ENCODE measurements at regions not wholly inside any gene's neighbourhood (a gene's known extent, or its start where the extent isn't known, plus 50 kb on each side); places are given as distances from the start of the nearest gene placed in this dataset.
A peak's percentile ranks its signal among the peaks of the same experiment; 100 is the strongest.

DNA sequence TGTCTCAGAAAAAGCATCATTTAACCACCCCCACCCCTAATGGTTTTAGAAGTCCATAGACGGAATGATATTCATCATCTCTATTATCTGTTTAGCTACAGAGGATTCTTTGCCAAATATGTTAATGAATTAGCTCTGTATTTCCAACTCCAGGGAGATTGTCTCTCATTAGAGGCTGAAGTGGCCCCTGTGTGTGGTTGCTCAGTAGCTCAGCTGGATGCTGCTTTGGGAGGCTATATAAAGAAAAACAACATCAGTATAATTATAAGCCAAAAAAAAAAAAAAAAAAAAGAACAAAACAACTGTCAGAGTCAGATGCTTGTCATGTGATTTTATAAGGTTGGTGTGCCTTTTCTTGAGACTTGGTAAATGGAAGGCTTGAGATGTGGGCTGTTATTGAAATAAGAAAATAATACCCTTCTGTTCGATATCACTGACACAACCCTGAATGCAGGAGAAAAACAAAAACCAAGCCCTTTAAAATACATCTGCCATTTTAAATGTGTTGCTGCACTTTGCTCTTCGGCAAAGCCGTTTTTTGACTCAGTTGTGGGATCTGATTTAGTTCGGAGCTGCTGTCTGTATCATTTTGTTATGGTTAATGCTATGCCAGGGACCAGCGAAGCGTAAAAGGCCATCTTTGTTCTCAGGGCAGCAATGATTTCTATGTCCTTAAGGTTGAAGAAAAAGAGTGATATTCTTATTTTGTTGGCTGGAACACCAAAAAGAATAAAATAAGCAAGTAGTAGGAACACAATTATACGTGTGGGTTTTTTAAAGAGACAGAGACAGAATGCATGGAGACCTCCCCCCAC lies 422.6 kb downstream of the QKI start:
- intact Hi-C loops (cut with DNase I), result no loop called here
- DNase-seq (no peak), ATAC-seq (ENCODE audit: poor library complexity) (peak; percentile 9)

DNA sequence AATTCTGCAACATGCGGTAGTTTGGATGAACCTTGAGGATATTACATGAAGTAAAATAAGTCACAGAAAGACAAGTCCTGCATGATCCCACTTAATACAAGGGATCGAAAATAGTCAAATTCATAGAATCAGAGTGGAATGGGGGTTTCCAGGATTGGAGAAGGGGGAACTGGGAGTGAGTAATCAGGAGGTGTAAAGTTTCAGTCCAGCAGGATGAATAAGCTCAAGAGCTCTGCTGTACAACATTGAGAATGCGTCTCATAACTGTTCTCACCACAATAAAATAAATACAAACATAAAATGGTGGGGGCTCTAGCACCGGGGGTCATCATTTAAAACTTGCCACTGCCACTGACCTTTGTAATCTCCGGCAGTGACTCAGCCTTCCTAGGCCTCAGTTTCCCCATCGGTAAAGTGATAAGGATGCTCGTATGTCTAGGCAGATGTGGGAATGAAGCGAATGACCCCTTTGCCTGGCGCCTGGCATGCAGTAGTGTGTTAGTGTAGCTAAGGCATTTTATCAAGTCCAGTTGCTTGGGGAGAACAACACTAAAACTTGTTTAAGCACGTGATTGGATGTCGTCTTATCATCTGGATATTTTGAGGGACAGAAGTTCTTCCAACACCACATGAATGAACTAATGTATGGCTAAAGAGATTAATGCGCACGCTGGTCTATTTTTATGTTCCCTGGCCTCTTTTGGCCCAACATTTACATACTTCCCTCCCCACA lies 421.1 kb downstream of the QKI start:
- intact Hi-C loops (cut with DNase I), result no loop called here
- peak; percentile 62 for ATAC-seq (ENCODE audit: poor library complexity)
- DNase-seq, result no peak

DNA sequence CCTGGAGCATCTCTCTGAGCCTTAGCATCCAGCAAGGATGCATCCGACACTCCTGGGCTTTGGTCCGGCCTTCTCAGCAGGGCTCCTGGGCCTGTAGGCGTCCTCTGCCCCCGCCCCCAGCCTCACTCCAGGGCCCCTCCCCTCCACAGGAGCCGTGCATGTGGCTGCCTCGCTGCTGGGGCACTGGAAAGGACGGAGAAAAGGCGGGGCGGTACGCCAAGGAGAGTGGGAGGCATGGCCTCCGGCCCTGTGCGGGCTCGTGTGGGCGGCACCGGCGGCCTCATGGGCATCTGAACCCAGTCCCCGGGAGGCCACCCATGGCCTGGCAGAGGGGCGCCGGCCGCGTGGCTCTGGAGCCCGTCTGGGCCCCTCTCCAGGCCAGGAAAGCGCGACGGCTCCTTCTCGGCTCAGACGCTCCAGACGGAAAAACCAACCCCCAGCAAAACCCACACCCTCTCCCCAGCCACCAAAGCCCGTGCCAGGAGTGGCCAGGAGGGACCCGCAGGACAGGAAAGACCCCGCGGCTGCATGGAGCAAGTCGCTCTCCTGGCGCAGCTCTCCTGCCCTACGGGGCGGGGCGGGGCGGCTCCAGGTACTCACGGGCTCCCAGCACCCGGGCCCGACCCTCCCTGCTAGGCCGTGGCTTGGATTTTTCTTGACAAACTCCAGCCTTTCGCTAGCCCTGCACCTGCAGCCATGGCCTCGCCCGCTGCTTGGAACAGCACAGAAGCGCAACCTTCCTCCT lies 419.9 kb downstream of the QKI start:
- no peak for DNase-seq
- ATAC-seq (ENCODE audit: poor library complexity), result no peak
- intact Hi-C loops (cut with DNase I), result no loop called here

DNA sequence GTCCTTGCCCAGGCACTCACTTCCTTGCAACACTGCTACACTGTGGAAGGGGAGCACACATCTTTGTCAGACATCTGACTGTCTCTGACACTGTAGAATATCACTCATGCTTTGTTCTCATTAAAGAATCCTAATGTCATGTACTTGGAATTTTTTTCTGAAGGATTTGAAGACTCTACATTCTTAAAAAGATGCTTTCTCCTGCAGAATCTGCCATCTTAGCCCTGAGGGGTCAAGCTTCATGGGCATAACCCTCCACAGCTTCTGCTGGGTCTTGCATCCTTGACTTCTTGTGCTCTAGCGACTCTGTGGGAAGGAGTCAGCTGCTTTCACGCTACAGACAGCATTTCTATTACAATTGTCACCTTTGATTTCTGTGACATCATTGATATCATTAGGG lies 417.2 kb downstream of the QKI start:
- DNase-seq (no peak), ATAC-seq (ENCODE audit: poor library complexity) (no peak)
- intact Hi-C loops (cut with DNase I), result no loop called here

DNA sequence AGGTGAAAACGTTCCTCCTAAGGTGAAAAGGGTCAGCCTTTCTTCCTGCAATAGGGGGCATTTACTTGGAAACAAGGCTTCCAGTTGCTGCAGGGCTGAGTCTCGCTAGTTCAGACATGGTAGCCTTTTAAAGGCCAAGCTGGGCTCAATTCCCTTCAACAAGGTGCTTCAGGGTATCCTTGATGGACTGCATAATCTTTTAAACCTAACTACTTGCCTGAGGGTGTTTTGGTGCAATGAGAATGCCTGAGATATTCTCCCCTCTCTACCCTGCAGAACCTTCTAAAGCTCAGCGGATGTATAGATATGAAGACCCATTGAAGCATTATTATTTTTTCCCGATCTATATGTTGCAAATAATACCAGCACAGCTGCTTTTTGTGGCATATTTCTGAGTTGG lies 416.1 kb downstream of the QKI start:
- intact Hi-C loops (cut with DNase I), result no loop called here
- no peak for ATAC-seq (ENCODE audit: poor library complexity)
- no peak for DNase-seq

DNA sequence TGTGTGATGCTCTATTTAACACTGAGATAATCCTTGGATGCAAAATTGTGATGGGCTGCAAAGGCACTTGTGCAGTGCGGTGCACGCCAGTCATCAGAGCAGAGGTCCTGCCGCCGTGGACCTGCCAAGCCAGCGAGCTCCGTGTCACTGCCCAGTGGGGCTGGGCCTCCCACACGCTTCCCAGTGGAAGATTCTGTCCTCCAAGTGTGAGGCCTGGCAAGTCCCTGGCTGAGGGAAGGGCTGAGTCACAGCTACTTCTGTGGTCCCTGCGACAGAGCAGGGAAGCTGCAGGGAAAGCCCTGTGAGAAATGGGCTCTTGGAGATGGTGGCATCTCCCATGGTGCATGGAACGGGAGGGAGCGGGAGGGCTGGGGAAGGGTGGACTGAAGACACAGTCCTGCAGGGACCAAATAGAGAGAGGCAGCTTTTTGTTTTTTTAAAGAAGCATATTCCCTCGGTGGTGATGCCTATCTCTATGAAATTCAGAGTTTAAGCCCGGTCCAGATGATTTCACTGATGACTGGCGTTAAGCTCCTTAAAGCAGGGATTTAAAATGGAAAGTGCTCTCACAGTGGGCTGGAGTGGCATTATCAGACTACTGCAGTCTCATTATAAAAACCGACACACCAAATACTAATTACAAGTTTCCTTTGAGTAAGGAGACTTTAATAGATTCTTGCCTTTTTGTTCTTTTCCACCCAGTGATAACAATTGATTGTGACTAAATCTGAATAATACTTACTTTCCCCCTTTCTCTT lies 413.7 kb downstream of the QKI start:
- peak; percentile 65 for ATAC-seq (ENCODE audit: poor library complexity)
- DNase-seq, result peak; percentile 61
- intact Hi-C loops (cut with DNase I), result no loop called here

DNA sequence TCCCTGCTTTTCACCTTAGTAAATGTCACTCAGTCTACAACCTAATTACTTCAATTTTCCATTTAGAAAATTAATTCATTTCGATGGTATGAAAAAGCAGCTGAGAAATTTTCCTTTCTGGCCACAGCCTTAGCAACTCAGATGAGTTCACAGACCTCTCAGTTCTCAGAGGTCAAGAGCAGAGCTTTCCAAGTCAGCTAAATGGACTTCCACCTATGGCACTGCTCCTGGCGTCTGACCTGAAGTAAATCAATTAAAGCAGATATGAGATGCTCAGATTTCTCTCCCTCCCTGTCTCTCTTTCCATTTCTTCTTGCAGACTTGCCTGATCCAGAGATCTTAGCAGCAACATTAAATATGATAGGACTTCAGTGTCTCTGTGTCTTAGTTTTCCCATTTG lies 412.6 kb downstream of the QKI start:
- ATAC-seq (ENCODE audit: poor library complexity) (no peak), DNase-seq (no peak)
- intact Hi-C loops (cut with DNase I), result no loop called here

DNA sequence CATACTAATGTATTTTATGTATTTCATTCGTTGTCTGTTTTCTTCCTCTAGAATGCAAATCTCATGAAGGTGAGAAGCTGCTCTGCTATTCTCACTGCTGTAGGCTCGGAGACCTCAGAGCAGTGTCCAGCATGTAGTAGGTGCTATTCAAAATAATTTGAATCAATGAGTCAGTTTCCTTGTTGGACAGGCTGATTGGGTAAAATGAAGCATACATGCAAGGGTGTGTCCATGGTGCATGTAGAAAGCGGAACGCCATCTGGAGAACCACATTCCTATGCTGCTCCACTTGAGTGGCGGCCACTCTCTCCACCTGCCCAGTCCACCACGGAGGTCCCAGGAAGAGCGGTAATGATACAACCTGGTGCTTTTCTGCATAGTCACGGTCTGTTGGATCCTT lies 412.1 kb downstream of the QKI start:
- DNase-seq (no peak), ATAC-seq (ENCODE audit: poor library complexity) (no peak)
- intact Hi-C loops (cut with DNase I), result no loop called here

DNA sequence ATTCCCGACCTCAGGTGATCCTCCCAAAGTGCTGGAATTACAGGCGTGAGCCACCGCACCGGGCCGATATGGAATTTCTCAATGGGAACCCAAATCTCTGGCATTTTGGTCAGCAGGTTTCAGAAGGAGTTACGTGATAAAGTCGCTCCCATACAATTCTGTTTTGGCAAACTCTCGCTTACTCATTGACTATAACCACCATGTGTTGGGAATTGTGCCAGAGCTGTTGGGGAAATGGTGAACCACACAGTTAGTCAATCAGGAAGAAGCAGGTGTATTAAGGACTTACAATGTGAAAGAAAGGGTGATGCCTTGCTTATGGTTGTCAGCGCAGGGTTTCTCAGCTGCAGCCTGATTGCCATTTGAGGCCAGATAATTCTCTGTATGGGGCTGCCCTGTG lies 410.5 kb downstream of the QKI start:
- DNase-seq (no peak), ATAC-seq (ENCODE audit: poor library complexity) (no peak)
- intact Hi-C loops (cut with DNase I), result no loop called here

DNA sequence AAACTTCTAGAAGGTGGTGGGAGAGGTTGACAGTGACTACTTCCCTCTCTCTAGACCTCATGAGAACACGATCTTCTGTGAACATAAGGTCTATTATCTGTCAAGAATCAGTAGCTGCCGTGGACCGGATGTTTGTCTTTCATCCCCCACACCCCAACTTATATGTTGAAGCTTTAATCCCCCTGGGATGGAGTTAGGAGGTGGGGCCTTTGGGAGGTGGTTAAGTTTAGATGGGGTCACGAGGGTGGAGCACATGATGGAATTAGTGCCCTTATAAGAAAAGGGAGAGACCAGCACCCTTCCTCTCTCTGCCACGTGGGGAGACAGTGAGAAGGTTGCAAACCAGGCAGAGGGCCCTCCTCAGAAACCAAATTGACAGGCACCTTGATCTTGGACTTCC lies 409.1 kb downstream of the QKI start:
- ATAC-seq (ENCODE audit: poor library complexity) (no peak), DNase-seq (no peak)
- intact Hi-C loops (cut with DNase I), result no loop called here

DNA sequence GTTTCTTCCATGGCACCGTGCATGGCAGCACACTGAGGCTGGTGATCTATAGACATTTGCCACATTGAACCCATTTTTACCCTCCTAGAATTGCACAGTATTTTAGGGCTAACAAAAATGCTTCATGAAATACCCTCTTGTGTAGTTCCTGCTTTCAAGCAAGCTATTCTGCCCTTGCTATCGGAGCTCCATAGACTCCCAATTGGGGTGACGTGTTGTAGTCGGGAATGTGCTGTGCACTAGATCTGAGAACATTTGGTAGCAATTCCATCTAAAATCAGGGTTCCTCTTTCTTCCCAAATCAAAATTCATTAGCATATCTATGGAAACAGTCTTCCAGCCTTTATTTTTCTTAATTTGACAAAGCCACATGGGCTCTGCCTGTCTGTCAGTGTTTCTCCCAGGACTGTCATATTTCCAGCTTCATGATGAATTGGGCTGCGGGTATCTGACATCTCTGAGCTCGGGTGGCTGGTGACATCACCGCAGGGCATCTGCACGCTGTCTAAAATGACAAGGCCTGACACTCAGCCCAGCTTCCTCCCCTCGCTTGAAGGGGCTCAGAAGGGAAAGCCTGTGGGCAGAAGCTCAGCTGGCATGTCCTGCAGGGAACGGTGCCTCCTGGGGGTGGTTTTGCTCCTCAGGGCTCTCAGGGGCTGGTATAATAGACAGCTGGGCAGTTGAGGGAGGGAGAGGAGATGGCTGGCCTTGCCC lies 406.4 kb downstream of the QKI start:
- ATAC-seq (ENCODE audit: poor library complexity), result peak; percentile 82
- intact Hi-C loops (cut with DNase I), result no loop called here
- peak; percentile 61 for DNase-seq

DNA sequence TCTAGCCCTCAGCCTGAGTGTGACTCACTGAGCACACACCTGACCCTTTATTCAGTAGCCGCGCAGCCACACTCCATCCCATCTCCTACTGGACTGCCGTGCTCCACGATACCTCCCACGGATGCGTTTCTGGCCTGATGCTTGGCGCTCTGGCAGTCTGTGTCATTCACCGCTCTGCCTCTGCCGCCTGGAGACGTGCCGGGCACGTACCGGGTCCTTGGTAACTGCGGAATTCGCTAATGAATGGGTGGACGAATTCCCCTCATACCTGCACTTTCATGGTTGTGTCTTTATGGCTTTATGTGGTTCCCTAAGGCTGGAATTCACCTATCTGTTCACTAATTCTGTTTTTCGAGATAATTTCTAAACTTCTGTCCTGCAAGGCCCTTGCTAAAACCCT lies 405.7 kb downstream of the QKI start:
- no peak for ATAC-seq (ENCODE audit: poor library complexity)
- intact Hi-C loops (cut with DNase I), result no loop called here
- DNase-seq, result no peak

DNA sequence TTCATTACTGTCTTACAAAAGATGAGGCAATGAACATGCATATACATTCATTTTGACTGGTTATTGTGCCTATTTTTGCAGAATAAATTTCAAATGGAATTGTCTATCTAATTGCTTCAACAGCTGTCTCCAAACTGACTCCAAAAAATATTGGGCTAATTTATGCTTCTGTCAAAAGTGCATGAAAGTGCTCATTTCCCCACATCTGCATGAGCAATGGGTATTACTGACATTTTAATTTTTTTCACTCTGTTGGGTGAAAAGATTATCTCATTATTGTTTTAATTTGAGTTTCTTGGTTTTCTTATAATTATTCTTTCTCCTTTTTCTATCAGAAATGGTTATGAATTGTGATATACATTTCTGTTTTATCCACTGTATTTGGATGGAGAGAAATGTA lies 404.2 kb downstream of the QKI start:
- no peak for ATAC-seq (ENCODE audit: poor library complexity)
- DNase-seq, result no peak
- intact Hi-C loops (cut with DNase I), result no loop called here

DNA sequence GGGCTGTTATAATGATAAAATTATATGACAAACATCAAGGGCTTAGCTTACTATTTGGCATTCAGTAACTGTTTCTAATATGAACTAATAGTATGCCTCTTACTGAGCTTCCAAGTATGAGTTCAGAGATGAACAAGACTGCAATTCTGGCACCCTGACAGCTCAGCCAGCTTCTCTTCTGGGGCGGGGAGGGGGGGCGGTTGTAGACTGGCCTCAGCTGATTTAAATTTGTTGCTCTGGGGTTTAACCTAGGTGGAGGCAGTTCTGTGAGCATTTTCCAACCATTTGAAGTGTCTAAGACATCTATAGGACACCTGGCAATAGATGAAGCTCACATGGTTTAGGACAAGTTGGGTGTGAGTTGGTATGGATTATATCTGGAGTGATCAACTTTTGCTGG lies 401.9 kb downstream of the QKI start:
- intact Hi-C loops (cut with DNase I), result no loop called here
- DNase-seq (no peak), ATAC-seq (ENCODE audit: poor library complexity) (no peak)

DNA sequence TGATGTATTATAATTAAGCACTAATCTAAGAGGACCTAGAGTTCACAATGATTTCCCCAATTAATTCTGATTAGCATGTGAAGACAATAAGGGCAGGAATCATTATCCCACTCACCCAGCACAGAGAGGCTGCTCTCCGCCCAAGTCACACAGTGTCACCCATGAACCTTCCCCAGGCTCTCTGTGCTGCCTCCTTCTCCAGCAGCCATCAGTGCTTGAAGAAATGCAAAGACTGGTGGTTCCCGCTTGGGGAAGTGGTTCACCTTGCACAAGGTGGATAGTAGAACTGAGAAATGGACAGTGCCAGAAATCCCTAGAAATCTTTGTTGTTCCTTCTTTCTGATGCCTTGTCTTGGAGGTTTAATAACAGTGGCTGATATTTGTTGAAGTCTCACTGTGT lies 401.3 kb downstream of the QKI start:
- intact Hi-C loops (cut with DNase I), result no loop called here
- DNase-seq (no peak), ATAC-seq (ENCODE audit: poor library complexity) (no peak)

DNA sequence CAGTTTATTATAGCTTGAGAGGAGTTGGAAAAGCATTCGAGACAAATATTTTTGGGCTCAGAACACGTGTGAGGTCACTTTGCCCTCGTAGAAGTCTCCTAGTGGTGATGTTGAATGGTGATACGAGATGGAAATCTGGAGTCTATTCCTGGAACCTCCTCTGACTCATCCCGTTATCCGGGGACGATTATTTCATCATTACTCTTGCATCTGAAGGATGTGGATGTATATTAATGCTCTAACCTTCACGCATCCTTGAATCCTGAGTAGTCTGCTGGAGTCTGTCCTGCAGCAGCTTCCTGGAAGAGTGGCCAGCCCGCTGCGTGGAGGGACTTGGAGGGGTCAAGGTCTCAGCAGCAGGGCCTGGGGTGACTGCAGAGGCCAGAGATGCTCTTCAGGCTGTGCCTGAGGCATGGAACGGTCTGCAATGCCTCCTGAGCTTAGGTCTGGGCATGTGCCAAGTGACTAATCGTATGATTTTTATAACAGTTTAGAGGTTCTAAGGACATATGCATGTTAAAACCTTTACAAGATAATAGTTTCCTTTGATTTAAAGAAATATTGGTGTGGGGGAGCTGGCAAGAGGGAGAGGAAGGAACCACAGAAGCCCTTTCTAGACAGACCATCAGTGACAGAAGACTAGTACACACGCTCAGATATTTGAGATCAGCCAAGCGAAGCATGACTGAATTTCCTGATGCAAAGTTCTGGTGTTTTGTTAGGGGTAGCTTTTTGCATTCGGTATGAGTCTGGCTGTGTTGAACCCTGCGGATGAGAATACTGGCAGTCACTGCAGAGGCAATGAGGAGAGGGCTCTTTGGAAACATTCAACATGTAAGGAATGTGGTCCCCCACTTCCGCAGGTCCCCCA lies 400.2 kb downstream of the QKI start:
- intact Hi-C loops (cut with DNase I), result no loop called here
- peak; percentile 27 for ATAC-seq (ENCODE audit: poor library complexity)
- no peak for DNase-seq

DNA sequence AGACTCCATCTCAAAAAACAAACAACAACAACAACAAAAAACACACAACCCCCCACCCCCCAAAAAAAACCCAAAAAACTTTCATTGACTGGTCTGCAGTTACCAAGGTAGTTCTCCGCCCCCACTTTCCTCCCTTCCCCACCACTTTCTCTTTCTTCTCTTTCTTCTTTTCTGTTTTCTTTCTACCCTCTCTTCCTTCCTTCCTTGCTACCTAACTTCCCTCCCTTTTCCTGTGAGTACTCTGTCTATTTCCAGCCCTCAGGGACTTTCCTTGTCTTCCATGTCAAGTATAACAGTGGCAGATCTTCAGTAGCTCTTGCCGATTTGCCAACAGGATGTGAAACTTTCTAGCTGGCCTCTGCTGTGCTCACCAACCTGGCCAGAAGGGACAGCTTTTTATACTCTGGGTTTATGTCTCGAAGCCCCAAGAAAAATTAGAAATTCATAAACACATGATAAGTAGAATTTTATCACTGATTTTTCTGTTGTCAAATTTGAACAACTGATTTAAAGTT lies 399.5 kb downstream of the QKI start:
- ATAC-seq (ENCODE audit: poor library complexity) (no peak), DNase-seq (no peak)
- intact Hi-C loops (cut with DNase I), result no loop called here
